ENCODE measurements at regions not wholly inside any gene's neighbourhood (a gene's known extent, or its start where the extent isn't known, plus 50 kb on each side); places are given as distances from the start of the nearest gene placed in this dataset.
"Not testable (repeated sequence)": the region's sequence is repeated elsewhere in the genome, so short reads cannot be mapped to it uniquely, and the experiment has no call there.

- no peak for DNase-seq
Observed at GRCh38 chr16:52050418-52050817, 496.5 kb downstream of the TOX3 start.

- DNase-seq: no peak
Observed at GRCh38 chr16:52035436-52035835, 511.5 kb downstream of the TOX3 start.

- no peak for DNase-seq
Observed at GRCh38 chr16:52034830-52035229, 512.1 kb downstream of the TOX3 start.

GRCh38 chr16:52033992-52034391 is 513.0 kb downstream of the TOX3 start:
- DNase-seq: no peak

- no peak for DNase-seq
Observed at GRCh38 chr16:52022980-52023379, 524.0 kb downstream of the TOX3 start.

GRCh38 chr16:52022177-52022576 is 524.8 kb downstream of the TOX3 start:
- DNase-seq: no peak

- DNase-seq: no peak
Observed at GRCh38 chr16:52016387-52016786, 530.6 kb downstream of the TOX3 start.

GRCh38 chr16:52005551-52005950 is 541.4 kb downstream of the TOX3 start:
- no peak for DNase-seq

GRCh38 chr16:52004343-52004742 is 542.6 kb downstream of the TOX3 start:
- DNase-seq: no peak

- no peak for DNase-seq
Observed at GRCh38 chr16:52002026-52002425, 544.9 kb downstream of the TOX3 start.

- DNase-seq: no peak
Observed at GRCh38 chr16:51996516-51996915, 550.4 kb downstream of the TOX3 start.

GRCh38 chr16:51994597-51994996 is 552.3 kb downstream of the TOX3 start:
- DNase-seq: no peak

- DNase-seq: no peak
Observed at GRCh38 chr16:51989637-51990230, 557.2 kb downstream of the TOX3 start.

- DNase-seq: no peak
Observed at GRCh38 chr16:51988977-51989376, 558.0 kb downstream of the TOX3 start.

- DNase-seq: no peak
Observed at GRCh38 chr16:51987519-51987918, 559.4 kb downstream of the TOX3 start.

GRCh38 chr16:51986717-51987116 is 560.2 kb downstream of the TOX3 start:
- DNase-seq: no peak

- DNase-seq: no peak
Observed at GRCh38 chr16:51986301-51986700, 560.6 kb downstream of the TOX3 start.

- no peak for DNase-seq
Observed at GRCh38 chr16:51985126-51985525, 561.8 kb downstream of the TOX3 start.

- DNase-seq: no peak
Observed at GRCh38 chr16:51984395-51984794, 562.5 kb downstream of the TOX3 start.

- DNase-seq: no peak
Observed at GRCh38 chr16:51982715-51983680, 563.9 kb downstream of the TOX3 start.

- DNase-seq: no peak
Observed at GRCh38 chr16:51981725-51982124, 565.2 kb downstream of the TOX3 start.

- not testable (repeated sequence) for DNase-seq
Observed at GRCh38 chr16:51977506-51977905, 569.4 kb downstream of the TOX3 start.

GRCh38 chr16:51971184-51971583 is 575.8 kb downstream of the TOX3 start:
- no peak for DNase-seq

- DNase-seq: no peak
Observed at GRCh38 chr16:51968749-51969148, 578.2 kb downstream of the TOX3 start.
